ENCODE measurements at regions not wholly inside any gene's neighbourhood (a gene's known extent, or its start where the extent isn't known, plus 50 kb on each side); places are given as distances from the start of the nearest gene placed in this dataset.
A peak's percentile ranks its signal among the peaks of the same experiment; 100 is the strongest.
"Not testable (repeated sequence)": the region's sequence is repeated elsewhere in the genome, so short reads cannot be mapped to it uniquely, and the experiment has no call there.

- TF ChIP-seq, protein P1, sequence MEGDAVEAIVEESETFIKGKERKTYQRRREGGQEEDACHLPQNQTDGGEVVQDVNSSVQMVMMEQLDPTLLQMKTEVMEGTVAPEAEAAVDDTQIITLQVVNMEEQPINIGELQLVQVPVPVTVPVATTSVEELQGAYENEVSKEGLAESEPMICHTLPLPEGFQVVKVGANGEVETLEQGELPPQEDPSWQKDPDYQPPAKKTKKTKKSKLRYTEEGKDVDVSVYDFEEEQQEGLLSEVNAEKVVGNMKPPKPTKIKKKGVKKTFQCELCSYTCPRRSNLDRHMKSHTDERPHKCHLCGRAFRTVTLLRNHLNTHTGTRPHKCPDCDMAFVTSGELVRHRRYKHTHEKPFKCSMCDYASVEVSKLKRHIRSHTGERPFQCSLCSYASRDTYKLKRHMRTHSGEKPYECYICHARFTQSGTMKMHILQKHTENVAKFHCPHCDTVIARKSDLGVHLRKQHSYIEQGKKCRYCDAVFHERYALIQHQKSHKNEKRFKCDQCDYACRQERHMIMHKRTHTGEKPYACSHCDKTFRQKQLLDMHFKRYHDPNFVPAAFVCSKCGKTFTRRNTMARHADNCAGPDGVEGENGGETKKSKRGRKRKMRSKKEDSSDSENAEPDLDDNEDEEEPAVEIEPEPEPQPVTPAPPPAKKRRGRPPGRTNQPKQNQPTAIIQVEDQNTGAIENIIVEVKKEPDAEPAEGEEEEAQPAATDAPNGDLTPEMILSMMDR (IDR thresholded peaks at IDR 0.05; ENCODE audit: insufficient read depth, low read length, poor library complexity, severe bottlenecking) = no peak
- H3K36me3 ChIP-seq (ENCODE audit: control insufficient read depth, insufficient read depth, low read length) = no peaks in the 10 kb centered on the region
- DNase-seq (ENCODE audit: extremely low read depth, insufficient read length) = no peak
- H3K4me3 ChIP-seq (replicated peaks; ENCODE audit: low read depth, low read length) = no peak overlapping the region
- no peaks in the 10 kb centered on the region for H3K27me3 ChIP-seq (replicated peaks; ENCODE audit: control insufficient read depth, insufficient read depth, low read length)
Observed at GRCh38 chr14:59041308-59041707, 147.2 kb upstream of the DAAM1 start.

- TF ChIP-seq, protein P1 (IDR thresholded peaks at IDR 0.05; ENCODE audit: insufficient read depth, low read length, poor library complexity, severe bottlenecking) = no peak
- DNase-seq (ENCODE audit: extremely low read depth, insufficient read length) = no peak
- Histone ChIP-seq H3K27me3 (replicated peaks; ENCODE audit: control insufficient read depth, insufficient read depth, low read length) (no peaks in the 10 kb centered on the region), H3K36me3 (ENCODE audit: control insufficient read depth, insufficient read depth, low read length) (no peaks in the 10 kb centered on the region), H3K4me3 (replicated peaks; ENCODE audit: low read depth, low read length) (no peak overlapping the region)
Observed at GRCh38 chr14:59044707-59045106, 143.8 kb upstream of the DAAM1 start.

DNA sequence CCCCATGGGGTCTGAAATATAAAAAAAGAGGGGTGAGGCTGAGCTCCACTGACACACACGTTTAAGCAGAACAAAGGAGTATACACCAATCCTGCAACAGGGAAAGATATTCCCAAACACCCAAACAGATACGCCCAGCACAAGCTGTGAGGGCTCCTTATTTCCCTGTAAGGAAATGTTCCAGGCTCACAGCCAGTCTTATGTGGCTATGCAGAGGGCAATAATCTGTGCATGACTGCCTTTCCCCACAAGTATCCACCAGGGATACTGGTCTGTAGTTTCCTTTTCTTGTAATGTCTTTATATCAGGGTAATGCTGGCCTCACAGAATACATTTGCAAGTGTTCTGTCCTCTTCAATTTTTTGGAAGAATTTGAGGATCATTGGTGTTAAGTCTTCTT lies 141.7 kb upstream of the DAAM1 start:
- Histone ChIP-seq H3K36me3 (ENCODE audit: control insufficient read depth, insufficient read depth, low read length) (no peaks in the 10 kb centered on the region), H3K4me3 (replicated peaks; ENCODE audit: low read depth, low read length) (no peak overlapping the region), H3K27me3 (replicated peaks; ENCODE audit: control insufficient read depth, insufficient read depth, low read length) (no peaks in the 10 kb centered on the region)
- DNase-seq (ENCODE audit: extremely low read depth, insufficient read length) = no peak
- TF ChIP-seq, protein P1 (IDR thresholded peaks at IDR 0.05; ENCODE audit: insufficient read depth, low read length, poor library complexity, severe bottlenecking) = no peak

GRCh38 chr14:59055006-59055405 lies 133.5 kb upstream of the DAAM1 start:
- no peaks in the 10 kb centered on the region for H3K27me3 ChIP-seq (replicated peaks; ENCODE audit: control insufficient read depth, insufficient read depth, low read length)
- H3K4me3 ChIP-seq (replicated peaks; ENCODE audit: low read depth, low read length) = no peak overlapping the region
- TF ChIP-seq, protein P1 (IDR thresholded peaks at IDR 0.05; ENCODE audit: insufficient read depth, low read length, poor library complexity, severe bottlenecking) = no peak
- H3K36me3 ChIP-seq (ENCODE audit: control insufficient read depth, insufficient read depth, low read length) = no peaks in the 10 kb centered on the region
- DNase-seq (ENCODE audit: extremely low read depth, insufficient read length) = no peak

- H3K4me3 ChIP-seq (replicated peaks; ENCODE audit: low read depth, low read length) = no peak overlapping the region
- no peaks in the 10 kb centered on the region for H3K27me3 ChIP-seq (replicated peaks; ENCODE audit: control insufficient read depth, insufficient read depth, low read length)
- TF ChIP-seq, protein P1 (IDR thresholded peaks at IDR 0.05; ENCODE audit: insufficient read depth, low read length, poor library complexity, severe bottlenecking) = peak; percentile 76
- H3K36me3 ChIP-seq (ENCODE audit: control insufficient read depth, insufficient read depth, low read length) = no peaks in the 10 kb centered on the region
- no peak for DNase-seq (ENCODE audit: extremely low read depth, insufficient read length)
Observed at GRCh38 chr14:59055439-59056045, 132.9 kb upstream of the DAAM1 start.

GRCh38 chr14:59057551-59057950 lies 130.9 kb upstream of the DAAM1 start:
- Histone ChIP-seq H3K27me3 (replicated peaks; ENCODE audit: control insufficient read depth, insufficient read depth, low read length) (no peaks in the 10 kb centered on the region), H3K36me3 (ENCODE audit: control insufficient read depth, insufficient read depth, low read length) (no peaks in the 10 kb centered on the region), H3K4me3 (replicated peaks; ENCODE audit: low read depth, low read length) (no peak overlapping the region)
- TF ChIP-seq, protein P1 (IDR thresholded peaks at IDR 0.05; ENCODE audit: insufficient read depth, low read length, poor library complexity, severe bottlenecking) = no peak
- DNase-seq (ENCODE audit: extremely low read depth, insufficient read length) = no peak

DNA sequence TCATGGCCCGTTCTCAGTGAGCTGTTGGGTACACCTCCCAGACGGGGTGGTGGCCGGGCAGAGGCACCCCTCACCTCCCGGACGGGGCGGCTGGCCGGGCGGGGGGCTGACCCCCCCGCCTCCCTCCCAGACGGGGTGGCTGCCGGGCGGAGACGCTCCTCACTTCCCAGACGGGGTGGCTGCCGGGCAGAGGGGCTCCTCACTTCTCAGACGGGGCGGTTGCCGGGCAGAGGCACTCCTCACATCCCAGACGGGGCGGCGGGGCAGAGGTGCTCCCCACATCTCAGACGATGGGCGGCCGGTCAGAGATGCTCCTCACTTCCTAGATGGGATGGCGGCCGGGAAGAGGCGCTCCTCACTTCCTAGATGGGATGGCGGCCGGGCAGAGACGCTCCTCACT lies 129.7 kb upstream of the DAAM1 start:
- not testable (repeated sequence) for H3K27me3 ChIP-seq (replicated peaks; ENCODE audit: control insufficient read depth, insufficient read depth, low read length); DNase-seq (ENCODE audit: extremely low read depth, insufficient read length); H3K4me3 ChIP-seq (replicated peaks; ENCODE audit: low read depth, low read length); H3K36me3 ChIP-seq (ENCODE audit: control insufficient read depth, insufficient read depth, low read length)
